ENCODE measurements at regions not wholly inside any gene's neighbourhood (a gene's known extent, or its start where the extent isn't known, plus 50 kb on each side); places are given as distances from the start of the nearest gene placed in this dataset.

GRCh38 chr2:2674831-2675230 is 343.8 kb upstream of the MYT1L start (continued):
- TF ChIP-seq ELK1 (IDR thresholded peaks at IDR 0.05; ENCODE audit: low read depth, low read length) (no peak), TBL1XR1 (IDR thresholded peaks at IDR 0.05; ENCODE audit: low read depth, low read length) (no peak), MYC (IDR thresholded peaks at IDR 0.05; ENCODE audit: insufficient read depth, insufficient read length, insufficient replicate concordance, low read length, severe bottlenecking) (no peak), MYB (IDR thresholded peaks at IDR 0.05; ENCODE audit: borderline replicate concordance, low read depth, low read length) (no peak), MTA2 (IDR thresholded peaks at IDR 0.05; ENCODE audit: low read depth) (no peak), RFX5 (IDR thresholded peaks at IDR 0.05; ENCODE audit: low read depth, low read length) (no peak), ASH2L (IDR thresholded peaks at IDR 0.05; ENCODE audit: borderline replicate concordance, low read depth) (no peak)

- Histone ChIP-seq H3K36me3 (ENCODE audit: control insufficient read depth in 2 of 2, insufficient read depth in 2 of 2, low read length in 1 of 2) (no peaks in the 10 kb centered on the region), H2AFZ (ENCODE audit: control insufficient read depth, low read depth, low read length) (no peak overlapping the region), H3K27me3 (replicated peaks in 1 of 2; ENCODE audit: control insufficient read depth in 2 of 2, insufficient read depth in 2 of 2, low read length in 1 of 2) (no peaks in the 10 kb centered on the region; a peak in 1 of 4 replicates), H3K9me3 (replicated peaks; ENCODE audit: control insufficient read depth, insufficient read depth, low read length) (no peaks in the 10 kb centered on the region), H3K4me1 (ENCODE audit: control insufficient read depth, insufficient read depth, low read length) (no peaks in the 10 kb centered on the region), H3K79me2 (ENCODE audit: control insufficient read depth, insufficient read depth, low read length) (no peaks in the 10 kb centered on the region), H4K20me1 (ENCODE audit: control insufficient read depth, insufficient read depth) (no peaks in the 10 kb centered on the region), H3K4me3 (no peak overlapping the region), H3K4me2 (ENCODE audit: control insufficient read depth, insufficient read depth) (no peak overlapping the region), H3K9ac (ENCODE audit: control insufficient read depth, insufficient read depth, low read length) (no peak overlapping the region), H3K27ac (ENCODE audit: control insufficient read depth, insufficient read depth) (no peak overlapping the region)
- DNase-seq (ENCODE audit: low read depth, low spot score) = no peak
- intact Hi-C loops (cut with micrococcal nuclease; ENCODE audit: unreplicated experiment) (no loop called here), in situ Hi-C loops (cut with MboI) (no loop called here)
- CTCF ChIA-PET = no interaction called here
- FAIRE-seq = no peak
- 14% methylated on average over 3 of the region's 3 CpGs for WGBS (ENCODE audit: insufficient coverage, insufficient replicate concordance, low lambda C conversion rate, missing lambda C conversion rate)
- ATAC-seq = no peak
- RAD21 ChIA-PET (ENCODE audit: unreplicated experiment) = no interaction called here
- POLR2A ChIA-PET = no interaction called here
- no TSS peak for BruUV-seq (replicated peaks)
- SMC1A ChIA-PET (ENCODE audit: uncharacterized antibody, unreplicated experiment) = interaction anchor here (1.0 kb wide), 1 partner anchor 34 kb away, joined by 3 read pairs; no protein-coding TSS in a partner anchor
- TF ChIP-seq CUX1 (IDR thresholded peaks at IDR 0.05; ENCODE audit: insufficient replicate concordance, low read depth, low read length) = no peak
- TF ChIP-seq SPI1 (IDR thresholded peaks at IDR 0.05; ENCODE audit: borderline replicate concordance, insufficient read depth, low read depth, low read length) = no peak
- no peak for TF ChIP-seq ETV6 (conservative IDR thresholded peaks at IDR 0.05 in 1 of 2, IDR thresholded peaks at IDR 0.05 in 1 of 2; ENCODE audit: borderline replicate concordance in 1 of 2, low read depth in 1 of 2)
- TF ChIP-seq CREM (IDR thresholded peaks at IDR 0.05; ENCODE audit: low read depth) = no peak
- no peak for TF ChIP-seq USF2 (IDR thresholded peaks at IDR 0.05; ENCODE audit: borderline replicate concordance, low read depth, low read length)
- no peak for TF ChIP-seq IRF4 (IDR thresholded peaks at IDR 0.05; ENCODE audit: low read depth, low read length)
- no peak for TF ChIP-seq USF1 (IDR thresholded peaks at IDR 0.05; ENCODE audit: borderline replicate concordance, extremely low read length, insufficient read depth, low read depth, low read length)
- no peak for TF ChIP-seq NFYB (IDR thresholded peaks at IDR 0.05; ENCODE audit: insufficient read depth, low read depth, low read length)
Observed at GRCh38 chr2:2673406-2673805, 342.3 kb upstream of the MYT1L start.

All from GM12878 (cell line).